PFSK-1 (cell line): ENCODE measurements at regions not wholly inside any gene's neighbourhood (a gene's known extent, or its start where the extent isn't known, plus 50 kb on each side); places are given as distances from the start of the nearest gene placed in this dataset.

Experiments used
- FOXP2 ChIP-seq: optimal IDR thresholded peaks from 2 replicates; pipeline ENCODE3; 2011; ENCODE audit warnings: borderline replicate concordance, control low read depth, inconsistent platforms; ENCODE audit not compliant: insufficient read depth; ENCODE audit errors: extremely low read length, extremely low read depth
- POLR2AphosphoS5 ChIP-seq: IDR thresholded peaks from 2 replicates; pipeline ENCODE4 v1.6.1; 2012; ENCODE audit warnings: low read depth, mild to moderate bottlenecking, control low read depth, low read length, moderate library complexity
- REST ChIP-seq, 2 experiments: IDR thresholded peaks; 2 replicates each; pipeline versions ENCODE4 v1.6.1 to v1.8.0; 2011 to 2012; ENCODE audit warnings: low read depth in 2 of 2, low read length in 2 of 2, control low read depth in 1 of 2, inconsistent platforms in 1 of 2, mild to moderate bottlenecking in 1 of 2, moderate library complexity in 1 of 2; ENCODE audit not compliant: insufficient read depth in 1 of 2
- SIN3A ChIP-seq: IDR thresholded peaks from 2 replicates; pipeline ENCODE4 v1.6.1; 2012; ENCODE audit warnings: mild to moderate bottlenecking, low read length, moderate library complexity, borderline replicate concordance; ENCODE audit not compliant: insufficient read depth
- TAF1 ChIP-seq: IDR thresholded peaks from 2 replicates; pipeline ENCODE4 v1.6.1; 2012; ENCODE audit warnings: low read length, control low read depth, borderline replicate concordance; ENCODE audit not compliant: insufficient read depth

DNA sequence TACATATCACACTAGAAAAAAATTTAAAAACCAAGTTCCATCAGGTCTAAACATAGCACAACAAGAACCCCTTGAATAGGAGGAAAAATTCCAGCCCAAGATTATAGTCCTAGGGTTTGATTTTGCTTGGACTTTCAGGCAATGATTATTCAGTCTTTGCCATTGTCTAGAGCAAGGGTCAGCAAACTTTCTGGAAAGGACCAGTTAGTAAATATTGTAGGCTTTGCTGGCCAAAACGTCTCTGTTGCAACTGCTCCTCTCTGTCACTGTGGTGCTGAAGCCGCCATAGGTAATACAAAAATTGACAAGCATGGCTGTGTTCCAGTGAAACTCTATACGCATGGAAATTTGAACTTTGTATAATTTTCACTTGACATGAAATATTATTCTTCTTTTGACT is 95.5 kb upstream of the UBAC2 start:
- no peak for TF ChIP-seq POLR2AphosphoS5
- TF ChIP-seq REST (IDR thresholded peaks at IDR 0.05; ENCODE audit: insufficient read depth in 1 of 2, low read depth in 2 of 2, low read length in 2 of 2) = no peak
- TF ChIP-seq TAF1 = no peak
- TF ChIP-seq FOXP2 = no peak
- no peak for TF ChIP-seq SIN3A
